A549 (cell line): ENCODE measurements at regions not wholly inside any gene's neighbourhood (a gene's known extent, or its start where the extent isn't known, plus 50 kb on each side); places are given as distances from the start of the nearest gene placed in this dataset.

Source experiments
- ATAC-seq, 2 experiments: fragments of 200-7000 bp in 1 of 2; fragments of >200 bp in 1 of 2; cut with Nextera tagmentation in 1 of 2; cut with Tn5 transposase in 1 of 2; 3 replicates each; pipeline versions ENCODE4 v1.8.0 to v1.9.1; 2018 to 2020; ENCODE audit warnings: mild to moderate bottlenecking in 1 of 2, moderate library complexity in 1 of 2
- CTCF ChIA-PET: fragments of 300-600 bp; sonication (Branson Sonifier 250); formaldehyde crosslinking; extraction: SDS; loops from one replicate; lab custom pipeline; 2021; ENCODE audit warnings: antibody characterized with exemption, inconsistent platforms; lab: Yijun Ruan, JAX
- POLR2A ChIA-PET: fragments of 350-600 bp; formaldehyde crosslinking; extraction: SDS; loops from one replicate; lab custom pipeline; 2021; ENCODE audit warnings: antibody characterized with exemption, inconsistent platforms; lab: Yijun Ruan, JAX
- DNase-seq, 2 experiments: peaks; one replicate each; pipeline versions ENCODE4 v3.0.0 to v3.0.0-alpha.2; 2011 to 2016; ENCODE audit warnings: low read depth in 1 of 2, low spot score in 1 of 2
- FAIRE-seq: peaks from 2 replicates; lab custom pipeline; 2011; peaks lifted over from hg19 to GRCh38; lab: Jason Lieb, UNC
- H3K27ac ChIP-seq, 2 experiments: fragments of >200 bp; sonication (Bioruptor Twin); formaldehyde crosslinking; 3 replicates each; pipeline ENCODE4 v1.5.1; 2016 to 2017
- H3K4me1 ChIP-seq: fragments of >200 bp; sonication (Bioruptor Twin); formaldehyde crosslinking; 3 replicates; pipeline ENCODE4 v1.6.1; 2016
- H3K4me2 ChIP-seq: fragments of >200 bp; sonication (Bioruptor Twin); formaldehyde crosslinking; 3 replicates; pipeline ENCODE4 v1.6.1; 2016
- H3K4me3 ChIP-seq: fragments of >200 bp; sonication (Bioruptor Twin); formaldehyde crosslinking; 3 replicates; pipeline ENCODE4 v1.5.1; 2016
- H3K9me3 ChIP-seq: fragments of >200 bp; sonication (Bioruptor Twin); formaldehyde crosslinking; 3 replicates; pipeline ENCODE4 v1.6.1; 2016
- BCL3 ChIP-seq: fragments of >200 bp; sonication (Bioruptor Twin); formaldehyde crosslinking; IDR thresholded peaks from 3 replicates; pipeline ENCODE4 v1.6.1; 2016
- BHLHE40 ChIP-seq: IDR thresholded peaks from 2 replicates; pipeline ENCODE4 v1.6.1; 2012; ENCODE audit warnings: low read depth, low read length, inconsistent platforms
- CHD4 ChIP-seq: fragments of 200-600 bp; sonication (generic); IDR thresholded peaks from 2 replicates; pipeline ENCODE4 v1.6.1; 2016; ENCODE audit warnings: antibody characterized with exemption, mild to moderate bottlenecking, borderline replicate concordance
- ESRRA ChIP-seq: fragments of 150-350 bp; IDR thresholded peaks from 2 replicates; pipeline ENCODE4 v1.6.1; 2014; ENCODE audit warnings: mild to moderate bottlenecking, low read length, borderline replicate concordance
- HES2 ChIP-seq: fragments of >200 bp; sonication (Bioruptor Twin); formaldehyde crosslinking; IDR thresholded peaks from 2 replicates; pipeline ENCODE4 v1.6.1; 2016
- HEYL ChIP-seq: fragments of 250-450 bp; sonication (Bioruptor Pico); IDR thresholded peaks from 2 replicates; pipeline ENCODE4 v1.8.0; 2021; ENCODE audit warnings: mild to moderate bottlenecking, moderate library complexity
- HOXB13 ChIP-seq: fragments of 250-450 bp; sonication (Bioruptor Pico); IDR thresholded peaks from 2 replicates; pipeline ENCODE4 v1.5.0; 2020; ENCODE audit warnings: low read depth, mild to moderate bottlenecking, moderate library complexity
- KDM5A ChIP-seq: fragments of 200-600 bp; sonication (generic); IDR thresholded peaks from 2 replicates; pipeline ENCODE4 v1.6.1; 2016; ENCODE audit warnings: antibody characterized with exemption, mild to moderate bottlenecking
- MAFK ChIP-seq: fragments of 450-650 bp; IDR thresholded peaks from 2 replicates; pipeline ENCODE4 v1.6.1; 2014; ENCODE audit not compliant: partially characterized antibody
- MAX ChIP-seq: IDR thresholded peaks from 2 replicates; pipeline ENCODE4 v1.6.1; 2012
- RCOR1 ChIP-seq: fragments of 150-350 bp; IDR thresholded peaks from 2 replicates; pipeline ENCODE4 v1.6.1; 2014; ENCODE audit warnings: antibody characterized with exemption, low read length, low read depth
- RNF2 ChIP-seq: fragments of 200-600 bp; sonication (generic); IDR thresholded peaks from 2 replicates; pipeline ENCODE4 v1.6.1; 2016; ENCODE audit warnings: low read depth, mild to moderate bottlenecking, antibody characterized with exemption, moderate library complexity, borderline replicate concordance
- SMC3 ChIP-seq: fragments of >200 bp; sonication (Bioruptor Twin); formaldehyde crosslinking; IDR thresholded peaks from 3 replicates; pipeline ENCODE4 v1.6.1; 2018; ENCODE audit warnings: inconsistent platforms
- SREBF2 ChIP-seq: fragments of 450-650 bp; IDR thresholded peaks from 2 replicates; pipeline ENCODE4 v1.6.1; 2014; ENCODE audit warnings: mild to moderate bottlenecking, moderate library complexity
- USF2 ChIP-seq: fragments of 450-650 bp; IDR thresholded peaks from 2 replicates; pipeline ENCODE4 v1.6.1; 2014; ENCODE audit warnings: antibody characterized with exemption
- ZC3H11A ChIP-seq: fragments of 450-650 bp; IDR thresholded peaks from 2 replicates; pipeline ENCODE4 v1.6.1; 2014; ENCODE audit warnings: antibody characterized with exemption, mild to moderate bottlenecking
- ZFP36 ChIP-seq: fragments of 450-650 bp; IDR thresholded peaks from 2 replicates; pipeline ENCODE4 v1.6.1; 2014; ENCODE audit warnings: borderline replicate concordance; ENCODE audit not compliant: partially characterized antibody
- ZSCAN20 ChIP-seq: fragments of 250-450 bp; sonication (Bioruptor Pico); IDR thresholded peaks from 2 replicates; pipeline ENCODE4 v1.8.0; 2022; ENCODE audit warnings: mild to moderate bottlenecking, moderate library complexity
- WGBS: methylation state at CpG from one replicate; pipeline ENCODE4 v1.1.6; 2017; ENCODE audit errors: missing lambda C conversion rate; 5-methylcytosine and 5-hydroxymethylcytosine counted together
- TF ChIP-seq, protein P1 (sequence below): fragments of 250-450 bp; sonication (Bioruptor Pico); IDR thresholded peaks from 2 replicates; pipeline ENCODE4 v1.5.0; 2020; ENCODE audit warnings: low read depth, mild to moderate bottlenecking, moderate library complexity
- TF ChIP-seq, protein P2 (sequence below): fragments of 250-450 bp; sonication (Bioruptor Pico); IDR thresholded peaks from 2 replicates; pipeline ENCODE4 v1.5.0; 2021; ENCODE audit warnings: mild to moderate bottlenecking, moderate library complexity, borderline replicate concordance
- TF ChIP-seq, protein P3 (sequence below): fragments of 150-350 bp; IDR thresholded peaks from 2 replicates; pipeline ENCODE4 v1.6.1; 2014; ENCODE audit warnings: low read depth, mild to moderate bottlenecking, low read length

DNA sequence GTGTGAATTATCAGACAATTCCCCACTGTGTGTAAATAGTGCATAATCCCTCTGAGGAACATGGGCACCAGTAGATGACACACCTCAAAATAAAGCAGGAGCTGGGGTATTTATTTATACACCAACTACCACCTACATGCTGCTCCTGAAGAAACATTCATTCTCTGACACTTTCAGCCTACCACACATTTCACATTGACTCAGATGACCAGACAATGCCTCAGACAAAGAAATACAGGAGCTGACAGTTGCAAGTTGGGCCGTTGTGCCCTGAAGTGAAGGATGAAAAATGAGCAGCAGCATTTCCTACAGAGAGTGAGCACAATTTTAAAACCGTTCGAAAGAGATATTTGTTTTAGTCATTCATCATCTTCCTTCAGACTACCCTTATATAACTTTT is 63.2 kb downstream of the RGS2 start:
- TF ChIP-seq ZFP36 (no peak), HES2 (no peak), USF2 (no peak), BCL3 (no peak), SREBF2 (no peak), MAX (no peak), ESRRA (no peak), RCOR1 (no peak), ZC3H11A (no peak), BHLHE40 (no peak), KDM5A (no peak), RNF2 (no peak), CHD4 (no peak), HEYL (no peak), ZSCAN20 (CRISPR knock-in tag) (no peak), SMC3 (no peak)
- TF ChIP-seq, protein P1, sequence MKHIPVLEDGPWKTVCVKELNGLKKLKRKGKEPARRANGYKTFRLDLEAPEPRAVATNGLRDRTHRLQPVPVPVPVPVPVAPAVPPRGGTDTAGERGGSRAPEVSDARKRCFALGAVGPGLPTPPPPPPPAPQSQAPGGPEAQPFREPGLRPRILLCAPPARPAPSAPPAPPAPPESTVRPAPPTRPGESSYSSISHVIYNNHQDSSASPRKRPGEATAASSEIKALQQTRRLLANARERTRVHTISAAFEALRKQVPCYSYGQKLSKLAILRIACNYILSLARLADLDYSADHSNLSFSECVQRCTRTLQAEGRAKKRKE (CRISPR knock-in tag) = no peak
- TF ChIP-seq, protein P2, sequence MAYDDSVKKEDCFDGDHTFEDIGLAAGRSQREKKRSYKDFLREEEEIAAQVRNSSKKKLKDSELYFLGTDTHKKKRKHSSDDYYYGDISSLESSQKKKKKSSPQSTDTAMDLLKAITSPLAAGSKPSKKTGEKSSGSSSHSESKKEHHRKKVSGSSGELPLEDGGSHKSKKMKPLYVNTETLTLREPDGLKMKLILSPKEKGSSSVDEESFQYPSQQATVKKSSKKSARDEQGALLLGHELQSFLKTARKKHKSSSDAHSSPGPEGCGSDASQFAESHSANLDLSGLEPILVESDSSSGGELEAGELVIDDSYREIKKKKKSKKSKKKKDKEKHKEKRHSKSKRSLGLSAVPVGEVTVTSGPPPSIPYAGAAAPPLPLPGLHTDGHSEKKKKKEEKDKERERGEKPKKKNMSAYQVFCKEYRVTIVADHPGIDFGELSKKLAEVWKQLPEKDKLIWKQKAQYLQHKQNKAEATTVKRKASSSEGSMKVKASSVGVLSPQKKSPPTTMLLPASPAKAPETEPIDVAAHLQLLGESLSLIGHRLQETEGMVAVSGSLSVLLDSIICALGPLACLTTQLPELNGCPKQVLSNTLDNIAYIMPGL (CRISPR knock-in tag) = no peak
- Histone ChIP-seq H3K4me3 (no peak overlapping the region), H3K27ac (no peak overlapping the region), H3K4me2 (no peak overlapping the region), H3K9me3 (peaks cover 12% of the 10 kb centered on the region; the same call in 2 of the 3 replicates), H3K4me1 (no peaks in the 10 kb centered on the region)
- CTCF ChIA-PET = no interaction called here
- 61% methylated on average over 3 of the region's 3 CpGs for WGBS
- no peak for ATAC-seq
- FAIRE-seq = no peak
- POLR2A ChIA-PET = no interaction called here
- no peak for DNase-seq

DNA sequence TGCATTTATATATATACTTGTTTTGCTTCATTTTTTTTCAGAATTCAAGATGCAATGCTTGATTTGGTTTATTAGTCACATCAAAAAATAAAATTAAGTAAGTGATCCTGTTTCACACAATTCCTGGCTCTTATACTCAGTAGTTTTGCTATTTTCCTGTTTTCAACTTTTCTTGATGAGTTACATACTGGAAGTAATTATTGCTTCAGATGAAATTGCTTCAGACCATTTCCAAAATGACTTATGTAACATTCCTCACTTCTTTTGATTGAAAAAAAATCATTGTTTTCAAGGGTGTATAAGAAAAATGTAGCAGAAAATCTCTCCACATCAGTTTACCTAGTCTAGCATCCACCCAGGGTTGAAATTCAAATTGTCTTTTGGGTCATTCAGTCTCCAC is 65.0 kb downstream of the RGS2 start:
- H3K4me3 ChIP-seq = no peak overlapping the region
- DNase-seq (no peak), ATAC-seq (no peak), FAIRE-seq (no peak)
- H3K4me1 ChIP-seq = no peaks in the 10 kb centered on the region
- H3K9me3 ChIP-seq = peaks cover 12% of the 10 kb centered on the region
- H3K4me2 ChIP-seq = no peak overlapping the region
- H3K27ac ChIP-seq = no peak overlapping the region
- TF ChIP-seq, protein P1 (CRISPR knock-in tag) = no peak
- no peak for TF ChIP-seq HOXB13 (CRISPR knock-in tag)
- TF ChIP-seq MAFK = no peak
- TF ChIP-seq, protein P3, sequence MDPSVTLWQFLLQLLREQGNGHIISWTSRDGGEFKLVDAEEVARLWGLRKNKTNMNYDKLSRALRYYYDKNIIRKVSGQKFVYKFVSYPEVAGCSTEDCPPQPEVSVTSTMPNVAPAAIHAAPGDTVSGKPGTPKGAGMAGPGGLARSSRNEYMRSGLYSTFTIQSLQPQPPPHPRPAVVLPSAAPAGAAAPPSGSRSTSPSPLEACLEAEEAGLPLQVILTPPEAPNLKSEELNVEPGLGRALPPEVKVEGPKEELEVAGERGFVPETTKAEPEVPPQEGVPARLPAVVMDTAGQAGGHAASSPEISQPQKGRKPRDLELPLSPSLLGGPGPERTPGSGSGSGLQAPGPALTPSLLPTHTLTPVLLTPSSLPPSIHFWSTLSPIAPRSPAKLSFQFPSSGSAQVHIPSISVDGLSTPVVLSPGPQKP = no peak
- POLR2A ChIA-PET = no interaction called here
- CTCF ChIA-PET = no interaction called here
